Stomach (tissue), 8 donors: ENCODE measurements at regions not wholly inside any gene's neighbourhood (a gene's known extent, or its start where the extent isn't known, plus 50 kb on each side); places are given as distances from the start of the nearest gene placed in this dataset.
A peak's percentile ranks its signal among the peaks of the same experiment; 100 is the strongest.

Source experiments
- DNase-seq, 2 donors: peaks; one replicate each; pipeline versions ENCODE4 v3.0.0 to v3.0.0-alpha.2; 2013 to 2019
- H3K27ac ChIP-seq, 5 donors: fragments of 200-600 bp in 4 of 5; sonication (generic) in 4 of 5; one replicate each; pipeline ENCODE4 v1.5.1; 2013 to 2019; ENCODE audit warnings: mild to moderate bottlenecking in 1 of 5, moderate library complexity in 1 of 5
- H3K27me3 ChIP-seq, 3 donors: fragments of 200-600 bp; sonication (generic); one replicate each; pipeline ENCODE4 v1.5.1; 2017 to 2019; ENCODE audit warnings: mixed run types in 1 of 3
- H3K36me3 ChIP-seq, 4 donors: fragments of 200-600 bp; sonication (generic); 1 replicate in 3 of 4; 2 replicates in 1 of 4; pipeline ENCODE4 v1.5.1; 2016 to 2019
- H3K4me1 ChIP-seq, 4 donors: fragments of 200-600 bp; sonication (generic); one replicate each; pipeline ENCODE4 v1.5.1; 2016 to 2019
- H3K4me3 ChIP-seq, 4 donors: fragments of 200-600 bp; sonication (generic) in 3 of 4; one replicate each; pipeline ENCODE4 v1.5.1; 2016 to 2019; ENCODE audit warnings: mild to moderate bottlenecking in 1 of 4
- H3K9me3 ChIP-seq, 4 donors: fragments of 200-600 bp; sonication (generic); one replicate each; pipeline ENCODE4 v1.5.1; 2016 to 2019
- EP300 ChIP-seq: sonication (generic); formaldehyde crosslinking; IDR thresholded peaks from one replicate; pipeline ENCODE4 v1.6.1; 2017; ENCODE audit warnings: antibody characterized with exemption
- POLR2A ChIP-seq, 4 donors: fragments of 450-650 bp; IDR thresholded peaks; one replicate each; pipeline ENCODE4 v1.6.1; 2016; ENCODE audit warnings: antibody characterized with exemption in 4 of 4, control low read depth in 2 of 4, mild to moderate bottlenecking in 1 of 4, moderate library complexity in 1 of 4
- POLR2AphosphoS5 ChIP-seq, 3 donors: sonication (generic); formaldehyde crosslinking; IDR thresholded peaks; one replicate each; pipeline ENCODE4 v1.6.1; 2016; ENCODE audit warnings: antibody characterized with exemption in 3 of 3
- WGBS, 5 donors: extraction: QIAGEN DNeasy Blood & Tissue Kit in 3 of 5; methylation state at CpG; one replicate each; pipeline versions ENCODE4 v1.1.5 to v1.1.7; 2013 to 2018; 5-methylcytosine and 5-hydroxymethylcytosine counted together
- intact Hi-C: fragments of 100-400 bp; cut with DNase I; formaldehyde crosslinking; loops from one replicate; pipeline ENCODE4 v1.15.1; 2023; ENCODE audit warnings: low total_unique reads
- TF ChIP-seq, protein P1 (sequence below), 7 experiments: fragments of 450-650 bp in 4 of 7; fragments of 200-600 bp in 3 of 7; sonication (generic) in 3 of 7; IDR thresholded peaks; one replicate each; pipeline ENCODE4 v1.5.1; 2016 to 2019; ENCODE audit warnings: antibody characterized with exemption in 7 of 7, control low read depth in 2 of 7, mild to moderate bottlenecking in 1 of 7
- donor health status: healthy with polysubstance abuse.
- donor health status: Bipolar disorder and iron deficiency.
- donor health status: healthy.

DNA sequence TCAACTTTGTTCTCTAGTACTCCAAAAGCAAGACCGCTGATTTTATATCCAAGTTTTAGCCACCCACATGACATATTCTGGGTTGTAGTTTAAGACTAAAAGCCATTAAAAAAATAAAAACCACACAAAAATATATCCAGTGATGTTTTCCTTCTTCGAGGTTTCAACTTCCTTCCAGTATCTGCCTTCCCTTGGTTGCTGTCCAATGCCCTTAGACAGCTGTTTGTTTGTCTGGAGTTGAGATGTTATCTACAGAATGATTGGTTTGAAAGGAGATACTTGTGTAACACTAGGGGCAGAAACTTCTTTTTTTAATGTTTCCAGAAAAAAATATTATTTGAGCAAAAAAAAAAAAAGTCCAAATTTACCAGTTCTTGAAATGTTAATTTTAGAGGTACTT lies 591.5 kb upstream of the PCDH9 start:
- Histone ChIP-seq H3K9me3 (no peaks in the 10 kb centered on the region), H3K36me3 (no peaks in the 10 kb centered on the region), H3K4me3 (no peak overlapping the region), H3K27me3 (no peaks in the 10 kb centered on the region), H3K4me1 (no peaks in the 10 kb centered on the region), H3K27ac (no peak overlapping the region)
- no peak for DNase-seq
- WGBS, 5 donors = 53 to 67% (median 57%) methylated on average over 2 of the region's 2 CpGs
- intact Hi-C loops = no loop called here
- TF ChIP-seq, protein P1, sequence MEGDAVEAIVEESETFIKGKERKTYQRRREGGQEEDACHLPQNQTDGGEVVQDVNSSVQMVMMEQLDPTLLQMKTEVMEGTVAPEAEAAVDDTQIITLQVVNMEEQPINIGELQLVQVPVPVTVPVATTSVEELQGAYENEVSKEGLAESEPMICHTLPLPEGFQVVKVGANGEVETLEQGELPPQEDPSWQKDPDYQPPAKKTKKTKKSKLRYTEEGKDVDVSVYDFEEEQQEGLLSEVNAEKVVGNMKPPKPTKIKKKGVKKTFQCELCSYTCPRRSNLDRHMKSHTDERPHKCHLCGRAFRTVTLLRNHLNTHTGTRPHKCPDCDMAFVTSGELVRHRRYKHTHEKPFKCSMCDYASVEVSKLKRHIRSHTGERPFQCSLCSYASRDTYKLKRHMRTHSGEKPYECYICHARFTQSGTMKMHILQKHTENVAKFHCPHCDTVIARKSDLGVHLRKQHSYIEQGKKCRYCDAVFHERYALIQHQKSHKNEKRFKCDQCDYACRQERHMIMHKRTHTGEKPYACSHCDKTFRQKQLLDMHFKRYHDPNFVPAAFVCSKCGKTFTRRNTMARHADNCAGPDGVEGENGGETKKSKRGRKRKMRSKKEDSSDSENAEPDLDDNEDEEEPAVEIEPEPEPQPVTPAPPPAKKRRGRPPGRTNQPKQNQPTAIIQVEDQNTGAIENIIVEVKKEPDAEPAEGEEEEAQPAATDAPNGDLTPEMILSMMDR (IDR thresholded peaks at IDR 0.05) = no peak
- TF ChIP-seq POLR2A (IDR thresholded peaks at IDR 0.05) = no peak
- TF ChIP-seq POLR2AphosphoS5 (IDR thresholded peaks at IDR 0.05) = no peak
- no peak for TF ChIP-seq EP300

DNA sequence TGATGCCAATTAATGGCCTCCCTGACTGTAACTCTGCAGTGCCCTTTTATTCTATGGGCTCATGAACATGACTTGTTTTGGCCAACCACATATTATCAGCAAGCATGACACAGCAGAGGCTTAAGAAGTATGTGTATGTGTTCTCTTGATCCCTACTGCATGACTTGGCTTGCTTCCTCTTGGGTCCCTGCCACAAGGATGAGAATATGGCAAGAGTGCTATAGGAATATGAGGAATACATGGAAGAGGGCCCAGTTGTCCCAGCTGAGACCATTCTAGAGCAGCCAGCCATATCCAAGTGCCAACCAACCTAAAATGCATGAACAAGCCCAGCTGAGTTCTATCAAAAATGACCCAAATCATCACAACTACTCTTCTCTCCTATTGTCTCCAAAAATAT lies 576.7 kb upstream of the PCDH9 start:
- Histone ChIP-seq H3K4me1 (no peaks in the 10 kb centered on the region), H3K27ac (no peak overlapping the region), H3K9me3 (peaks cover 0 to 6% (median 0%) of the 10 kb centered on the region in 4 donors), H3K27me3 (no peaks in the 10 kb centered on the region), H3K4me3 (no peak overlapping the region), H3K36me3 (no peaks in the 10 kb centered on the region)
- intact Hi-C loops = no loop called here
- DNase-seq = peak in 1 of 2 donors; percentile 22
- no peak for TF ChIP-seq EP300
- TF ChIP-seq POLR2AphosphoS5 (IDR thresholded peaks at IDR 0.05) = no peak
- TF ChIP-seq, protein P1 (IDR thresholded peaks at IDR 0.05) = no peak
- no peak for TF ChIP-seq POLR2A (IDR thresholded peaks at IDR 0.05)

GRCh38 chr13:67803118-67803517 lies 573.0 kb upstream of the PCDH9 start:
- WGBS, 5 donors = 29 to 55% (median 34%) methylated on average over 8 of the region's 8 CpGs
- no peak overlapping the region for H3K4me3 ChIP-seq
- DNase-seq = no peak
- H3K4me1 ChIP-seq = no peaks in the 10 kb centered on the region
- peaks cover 0 to 9% (median 0%) of the 10 kb centered on the region in 4 donors for H3K9me3 ChIP-seq
- H3K27ac ChIP-seq = no peak overlapping the region
- intact Hi-C loops = no loop called here
- no peaks in the 10 kb centered on the region for H3K36me3 ChIP-seq
- no peaks in the 10 kb centered on the region for H3K27me3 ChIP-seq
- TF ChIP-seq, protein P1 (IDR thresholded peaks at IDR 0.05) = no peak
- TF ChIP-seq POLR2A (IDR thresholded peaks at IDR 0.05) (no peak), POLR2AphosphoS5 (IDR thresholded peaks at IDR 0.05) (no peak), EP300 (no peak)

GRCh38 chr13:67792151-67792676 lies 562.1 kb upstream of the PCDH9 start:
- no peak overlapping the region for H3K4me3 ChIP-seq
- intact Hi-C loops = no loop called here
- H3K27me3 ChIP-seq = no peaks in the 10 kb centered on the region
- no peak overlapping the region for H3K27ac ChIP-seq
- H3K36me3 ChIP-seq = no peaks in the 10 kb centered on the region
- TF ChIP-seq EP300 = no peak
- no peak for TF ChIP-seq POLR2AphosphoS5 (IDR thresholded peaks at IDR 0.05)
- TF ChIP-seq, protein P1 (IDR thresholded peaks at IDR 0.05) = no peak
- peak in 1 of 2 donors; percentile 36 for DNase-seq
- no peaks in the 10 kb centered on the region for H3K4me1 ChIP-seq
- no peaks in the 10 kb centered on the region for H3K9me3 ChIP-seq
